Naive thymus-derived CD8-positive, alpha-beta T cell (primary cell): ENCODE measurements at regions not wholly inside any gene's neighbourhood (a gene's known extent, or its start where the extent isn't known, plus 50 kb on each side); places are given as distances from the start of the nearest gene placed in this dataset.
A peak's percentile ranks its signal among the peaks of the same experiment; 100 is the strongest.

Experiments
- ATAC-seq, 2 donors: fragments of 150-1000 bp; cut with Tn5 transposase in 1 of 2; sonication (Bioruptor Pico), chemical (Tn5 transposase) in 1 of 2; 1 replicate in 1 of 2; 2 replicates in 1 of 2; pipeline ENCODE4 v1.10.0; 2021; ENCODE audit warnings: mild to moderate bottlenecking in 2 of 2, moderate library complexity in 2 of 2
- POLR2A ChIA-PET: fragments of 350-600 bp; sonication (Branson Sonifier 250); formaldehyde crosslinking; loops from one replicate; lab custom pipeline; 2021; ENCODE audit warnings: antibody characterized with exemption; lab: Charles Lee
- DNase-seq, 10 donors: peaks; one replicate each; pipeline versions ENCODE4 v3.0.0 to v3.0.0-alpha.2; 2020 to 2022
- H3K27ac Mint-ChIP-seq, 10 donors: one replicate each; pipeline ENCODE4 v1.8.0; 2020 to 2022; ENCODE audit warnings: mild to moderate bottlenecking in 10 of 10, mixed read lengths in 10 of 10, moderate library complexity in 4 of 10, inconsistent platforms in 1 of 10
- H3K27me3 Mint-ChIP-seq, 5 donors: one replicate each; pipeline ENCODE4 v1.8.0; 2021 to 2022; ENCODE audit warnings: mixed read lengths in 5 of 5
- H3K36me3 Mint-ChIP-seq, 3 donors: one replicate each; pipeline ENCODE4 v1.8.0; 2020 to 2022; ENCODE audit warnings: mixed read lengths in 3 of 3, mild to moderate bottlenecking in 2 of 3, inconsistent platforms in 1 of 3
- H3K4me1 Mint-ChIP-seq, 4 donors: one replicate each; pipeline ENCODE4 v1.8.0; 2021 to 2022; ENCODE audit warnings: mixed read lengths in 4 of 4
- H3K4me3 Mint-ChIP-seq, 10 donors: one replicate each; pipeline ENCODE4 v1.8.0; 2020 to 2022; ENCODE audit warnings: mild to moderate bottlenecking in 10 of 10, mixed read lengths in 10 of 10, moderate library complexity in 6 of 10, inconsistent platforms in 1 of 10
- H3K9me3 Mint-ChIP-seq, 9 donors: one replicate each; pipeline ENCODE4 v1.8.0; 2020 to 2022; ENCODE audit warnings: mixed read lengths in 9 of 9, mild to moderate bottlenecking in 3 of 9, inconsistent platforms in 1 of 9, moderate library complexity in 1 of 9

DNA sequence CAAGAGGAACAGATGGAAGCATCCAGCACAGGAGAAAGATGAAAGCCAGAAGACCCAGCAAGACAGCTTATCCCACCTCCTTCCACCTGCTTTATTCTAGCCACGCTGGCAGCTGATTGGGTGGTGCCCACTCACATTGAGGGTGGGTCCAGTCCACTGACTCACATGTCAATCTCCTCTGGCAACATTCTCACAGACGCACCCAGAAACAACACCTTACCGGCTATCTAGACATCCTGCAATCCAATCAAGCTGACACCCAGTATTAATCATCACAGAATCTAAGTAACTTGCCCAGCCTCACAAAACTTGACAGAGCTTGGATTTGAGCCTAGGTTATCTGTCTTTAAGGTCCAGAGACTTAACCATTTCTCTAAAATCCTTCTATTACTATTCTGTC is 208.9 kb downstream of the PAH start:
- no peak overlapping the region for H3K27ac Mint-ChIP-seq
- ATAC-seq = no peak
- POLR2A ChIA-PET = no interaction called here

GRCh38 chr12:102702447-102703114 is 214.5 kb downstream of the PAH start:
- DNase-seq = peak in 4 of 10 donors; percentile 2 to 11 (median 6)
- peaks cover 5 to 20% (median 13%) of the 10 kb centered on the region in 5 donors for H3K27me3 Mint-ChIP-seq
- ATAC-seq = no peak
- POLR2A ChIA-PET = no interaction called here
- H3K4me3 Mint-ChIP-seq = no peak overlapping the region
- H3K27ac Mint-ChIP-seq = no peak overlapping the region
- peaks cover 0 to 3% (median 0%) of the 10 kb centered on the region in 9 donors for H3K9me3 Mint-ChIP-seq
- no peaks in the 10 kb centered on the region for H3K4me1 Mint-ChIP-seq
- H3K36me3 Mint-ChIP-seq = no peaks in the 10 kb centered on the region

More for the DNA sequence above, 208.9 kb downstream of the PAH start:
- DNase-seq = no peak
- Mint-ChIP-seq H3K9me3 (peaks cover 0 to 3% (median 0%) of the 10 kb centered on the region in 9 donors), H3K4me1 (no peaks in the 10 kb centered on the region), H3K27me3 (peaks cover 11 to 37% (median 18%) of the 10 kb centered on the region in 5 donors), H3K4me3 (no peak overlapping the region), H3K36me3 (no peaks in the 10 kb centered on the region)

DNA sequence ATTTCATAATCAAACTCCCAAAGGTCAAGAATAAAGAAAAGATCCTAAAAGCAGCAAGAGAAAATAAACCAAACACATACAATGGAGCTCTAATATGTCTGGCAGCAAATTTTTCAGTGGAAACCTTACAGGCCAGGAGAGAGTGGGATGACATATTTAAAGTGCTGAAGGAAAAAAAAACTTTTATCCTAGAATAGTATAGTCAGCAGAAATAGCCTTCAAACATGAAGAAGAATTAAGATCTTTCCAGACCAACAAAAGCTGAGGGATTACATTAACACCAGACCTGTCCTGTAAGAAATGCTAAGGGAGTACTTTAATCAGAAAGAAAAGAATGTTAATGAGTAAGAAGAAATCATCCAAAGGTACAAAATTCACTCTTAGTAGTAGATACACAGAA is 215.7 kb upstream of the IGF1 start:
- Mint-ChIP-seq H3K27ac (no peak overlapping the region), H3K4me1 (no peaks in the 10 kb centered on the region), H3K27me3 (peaks cover 5 to 26% (median 14%) of the 10 kb centered on the region in 5 donors), H3K36me3 (peaks cover 0 to 5% (median 0%) of the 10 kb centered on the region in 3 donors), H3K4me3 (no peak overlapping the region), H3K9me3 (peaks cover 0 to 18% (median 3%) of the 10 kb centered on the region in 9 donors)
- POLR2A ChIA-PET = no interaction called here
- no peak for DNase-seq
- ATAC-seq = no peak

DNA sequence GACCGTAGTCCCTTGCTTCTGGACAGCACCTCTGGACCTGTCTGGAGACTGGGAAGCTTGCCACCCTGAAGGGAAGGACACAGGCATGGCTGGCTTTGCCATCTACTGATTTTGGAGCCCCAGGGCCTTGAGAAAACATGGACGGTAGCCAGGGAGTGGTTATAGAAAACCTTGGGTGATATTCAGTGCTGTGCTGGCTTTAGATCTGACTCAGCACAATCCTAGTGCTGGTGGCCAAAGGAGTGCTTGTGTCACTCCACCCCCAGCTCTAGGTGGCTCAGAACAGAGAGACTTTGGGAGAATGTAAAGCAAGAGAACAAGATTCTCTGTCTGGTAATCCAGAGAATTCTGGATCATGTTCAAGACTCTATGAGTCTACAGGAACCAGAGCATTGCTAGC is 214.5 kb upstream of the IGF1 start:
- DNase-seq (no peak), ATAC-seq (no peak)
- Mint-ChIP-seq H3K4me1 (no peaks in the 10 kb centered on the region), H3K4me3 (no peak overlapping the region), H3K36me3 (peaks cover 0 to 5% (median 0%) of the 10 kb centered on the region in 3 donors), H3K27me3 (peaks cover 5 to 26% (median 14%) of the 10 kb centered on the region in 5 donors), H3K9me3 (peaks cover 0 to 18% (median 3%) of the 10 kb centered on the region in 9 donors), H3K27ac (no peak overlapping the region)
- POLR2A ChIA-PET = no interaction called here

DNA sequence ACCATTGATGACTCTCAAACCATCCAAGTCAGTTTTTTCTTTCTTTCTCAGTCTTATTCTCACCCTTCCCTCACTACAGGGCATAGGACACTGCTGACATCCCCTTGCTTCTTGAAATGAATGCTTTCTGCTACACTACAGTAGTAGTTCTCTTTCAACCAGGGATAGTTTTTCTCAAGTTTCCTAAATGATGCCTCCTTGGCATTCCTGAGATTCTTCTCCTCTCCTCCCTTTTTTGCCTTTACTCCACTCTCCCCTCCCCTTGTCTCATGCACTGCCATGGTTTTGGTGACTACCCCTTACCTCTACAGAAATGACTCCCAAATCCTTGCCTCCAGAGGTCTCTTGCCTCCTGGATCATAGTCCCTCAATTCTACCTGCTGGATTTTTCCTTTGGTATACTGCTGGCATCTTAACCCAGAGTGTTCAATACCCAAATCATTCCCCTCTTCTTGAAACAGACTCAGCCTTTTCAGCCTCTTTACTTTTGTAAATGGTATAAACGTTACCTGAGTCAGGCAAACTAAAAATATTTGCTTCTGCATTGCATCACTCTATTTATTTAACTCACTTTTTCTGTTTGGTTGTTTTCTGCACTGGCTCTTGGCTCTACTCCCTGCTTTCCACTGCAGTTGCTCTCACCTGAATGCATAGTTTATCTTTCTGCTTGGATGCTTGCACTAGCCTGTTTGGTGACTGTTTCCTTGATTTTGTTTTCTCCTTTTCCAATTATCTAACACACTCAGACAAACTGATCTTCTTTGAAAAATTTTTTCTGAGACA is 211.6 kb upstream of the IGF1 start:
- POLR2A ChIA-PET = no interaction called here
- Mint-ChIP-seq H3K4me1 (no peaks in the 10 kb centered on the region), H3K9me3 (peaks cover 0 to 18% (median 3%) of the 10 kb centered on the region in 9 donors), H3K4me3 (no peak overlapping the region), H3K36me3 (peaks cover 0 to 5% (median 0%) of the 10 kb centered on the region in 3 donors), H3K27me3 (peaks cover 7 to 26% (median 18%) of the 10 kb centered on the region in 5 donors), H3K27ac (no peak overlapping the region)
- DNase-seq (no peak), ATAC-seq (no peak)

DNA sequence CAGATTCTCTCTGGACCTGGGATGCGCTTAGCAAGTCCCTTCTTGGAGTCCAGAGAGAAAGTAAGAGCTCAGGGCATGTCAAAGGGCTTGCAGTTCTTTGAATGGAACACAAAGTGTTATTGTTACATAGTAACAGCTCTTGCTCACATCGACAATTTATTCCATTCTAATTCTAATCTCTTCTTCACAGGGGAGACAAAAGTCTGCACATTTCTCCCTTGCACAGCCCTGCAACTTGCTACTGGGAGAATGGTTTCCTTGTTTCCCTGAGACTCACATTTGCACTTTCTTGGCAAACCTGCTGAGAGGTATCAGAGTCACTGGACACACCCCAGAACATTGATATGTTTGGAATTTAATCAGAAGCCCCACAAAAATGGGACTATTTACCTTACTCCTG is 209.9 kb upstream of the IGF1 start:
- H3K36me3 Mint-ChIP-seq = no peaks in the 10 kb centered on the region
- POLR2A ChIA-PET = no interaction called here

GRCh38 chr12:102689701-102690100 is 209.3 kb upstream of the IGF1 start:
- peaks cover 5 to 20% (median 13%) of the 10 kb centered on the region in 5 donors for H3K27me3 Mint-ChIP-seq
- H3K4me1 Mint-ChIP-seq = no peaks in the 10 kb centered on the region
- ATAC-seq (no peak), DNase-seq (no peak)
- peaks cover 0 to 3% (median 0%) of the 10 kb centered on the region in 9 donors for H3K9me3 Mint-ChIP-seq
- POLR2A ChIA-PET = no interaction called here
- no peaks in the 10 kb centered on the region for H3K36me3 Mint-ChIP-seq
- no peak overlapping the region for H3K4me3 Mint-ChIP-seq
- H3K27ac Mint-ChIP-seq = no peak overlapping the region

More for the DNA sequence above, 209.9 kb upstream of the IGF1 start:
- H3K4me3 Mint-ChIP-seq = no peak overlapping the region
- ATAC-seq = no peak
- no peaks in the 10 kb centered on the region for H3K4me1 Mint-ChIP-seq
- H3K27me3 Mint-ChIP-seq = peaks cover 5 to 20% (median 13%) of the 10 kb centered on the region in 5 donors
- peaks cover 0 to 5% (median under 1%) of the 10 kb centered on the region in 9 donors for H3K9me3 Mint-ChIP-seq
- no peak for DNase-seq
- no peak overlapping the region for H3K27ac Mint-ChIP-seq

GRCh38 chr12:102687523-102687922 is 207.2 kb upstream of the IGF1 start:
- Mint-ChIP-seq H3K9me3 (peaks cover 0 to 2% (median 0%) of the 10 kb centered on the region in 9 donors), H3K4me1 (no peaks in the 10 kb centered on the region), H3K36me3 (no peaks in the 10 kb centered on the region), H3K27ac (no peak overlapping the region), H3K4me3 (no peak overlapping the region), H3K27me3 (peaks cover 2 to 10% (median 7%) of the 10 kb centered on the region in 5 donors)
- no peak for DNase-seq
- POLR2A ChIA-PET = no interaction called here
- ATAC-seq = no peak

DNA sequence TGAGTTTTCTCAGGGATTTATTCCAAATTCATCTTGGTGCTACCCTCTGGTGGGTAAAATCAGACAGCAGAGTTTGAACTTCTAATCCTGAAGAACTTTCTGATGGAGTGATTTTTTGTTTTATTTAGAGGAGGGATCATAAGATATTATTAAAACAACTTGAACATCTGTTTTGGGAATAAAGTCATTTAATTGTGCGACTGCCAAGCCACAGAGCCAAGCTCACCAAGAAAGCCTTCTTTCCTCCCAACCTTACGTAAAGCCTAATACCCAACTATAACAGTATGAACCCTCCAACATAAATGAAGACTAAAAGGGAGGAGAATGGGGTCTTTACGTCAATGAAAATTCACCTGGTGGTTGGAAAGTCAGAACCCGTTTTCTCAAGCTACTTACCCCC is 205.5 kb upstream of the IGF1 start:
- H3K27me3 Mint-ChIP-seq = peaks cover 0 to 8% (median 2%) of the 10 kb centered on the region in 5 donors
- no peak overlapping the region for H3K27ac Mint-ChIP-seq
- DNase-seq = no peak
- H3K36me3 Mint-ChIP-seq = no peaks in the 10 kb centered on the region
- no peak for ATAC-seq
- H3K4me3 Mint-ChIP-seq = no peak overlapping the region
- POLR2A ChIA-PET = no interaction called here
- H3K4me1 Mint-ChIP-seq = peaks cover 0 to 2% (median 0%) of the 10 kb centered on the region in 4 donors
- peaks cover 0 to 1% (median 0%) of the 10 kb centered on the region in 9 donors for H3K9me3 Mint-ChIP-seq

DNA sequence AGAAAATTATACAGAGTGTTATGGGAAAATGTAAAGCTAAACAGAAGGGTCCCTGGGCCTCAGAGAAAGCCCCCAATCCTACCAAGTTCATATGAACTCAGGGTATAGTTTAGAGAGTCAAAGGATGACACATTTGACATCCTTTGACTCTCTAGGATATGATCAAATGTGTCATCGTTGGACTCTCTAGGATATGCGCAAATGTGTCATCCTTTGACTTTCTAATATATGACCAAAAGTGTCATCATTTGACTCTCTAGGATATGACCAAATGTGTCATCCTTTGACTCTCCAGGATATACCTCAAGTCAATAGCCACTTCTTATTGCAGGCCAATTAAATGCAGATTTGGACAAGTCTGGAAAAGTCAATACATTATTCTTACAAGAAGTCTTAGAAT is 204.8 kb upstream of the IGF1 start:
- H3K27ac Mint-ChIP-seq = no peak overlapping the region
- no peaks in the 10 kb centered on the region for H3K36me3 Mint-ChIP-seq
- ATAC-seq (no peak), DNase-seq (no peak)
- no peak overlapping the region for H3K4me3 Mint-ChIP-seq
- peaks cover 0 to 1% (median 0%) of the 10 kb centered on the region in 9 donors for H3K9me3 Mint-ChIP-seq
- peaks cover 0 to 2% (median 0%) of the 10 kb centered on the region in 4 donors for H3K4me1 Mint-ChIP-seq
- H3K27me3 Mint-ChIP-seq = peaks cover 0 to 8% (median 2%) of the 10 kb centered on the region in 5 donors
- POLR2A ChIA-PET = no interaction called here

DNA sequence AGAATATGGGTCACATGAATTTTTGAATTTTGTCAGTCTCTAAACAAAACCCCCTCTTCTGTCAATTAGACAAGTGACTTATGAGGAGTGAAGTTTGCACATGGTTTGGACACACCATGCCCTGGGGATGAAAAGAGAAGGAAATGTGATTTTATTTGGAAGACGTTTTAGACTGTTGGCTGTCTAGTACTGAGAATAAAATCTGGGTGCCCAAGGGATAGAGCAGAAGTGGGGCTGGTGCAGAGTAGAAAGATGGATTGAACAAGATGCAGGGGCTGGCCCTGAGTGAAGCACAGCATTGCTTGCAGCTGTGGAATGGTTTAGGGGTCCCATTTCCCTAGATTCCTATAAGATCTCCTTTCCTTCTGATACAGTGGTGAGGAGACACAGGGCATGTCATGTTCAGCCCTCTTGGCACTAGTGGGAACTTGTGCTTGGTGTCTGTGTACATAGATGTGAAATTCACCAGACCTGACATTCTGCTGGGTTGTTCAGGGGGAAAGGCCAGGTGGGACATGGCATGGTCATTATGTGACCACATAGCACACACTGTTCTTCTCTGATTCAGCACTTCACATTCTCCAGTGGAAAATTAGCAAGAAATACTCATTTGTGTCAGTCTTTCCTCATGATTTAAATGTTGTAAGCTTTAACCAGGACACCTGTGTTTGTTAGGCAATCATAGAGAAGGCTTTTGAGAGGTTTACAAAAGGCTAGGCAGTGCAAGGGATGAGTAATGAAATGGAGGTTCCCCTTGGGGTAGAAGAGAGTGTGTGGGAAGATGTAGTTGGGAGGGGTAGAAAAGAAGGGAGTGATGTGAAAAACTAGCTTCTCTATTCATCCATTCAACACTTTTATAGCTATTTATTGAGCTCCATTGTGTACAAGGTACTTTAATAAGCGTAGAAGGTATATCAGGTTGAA is 202.3 kb upstream of the IGF1 start:
- Mint-ChIP-seq H3K27me3 (peaks cover 0 to 4% (median 0%) of the 10 kb centered on the region in 5 donors), H3K36me3 (no peaks in the 10 kb centered on the region), H3K27ac (no peak overlapping the region), H3K4me1 (peaks cover 0 to 2% (median 0%) of the 10 kb centered on the region in 4 donors), H3K4me3 (no peak overlapping the region), H3K9me3 (peaks cover 0 to 14% (median 1%) of the 10 kb centered on the region in 9 donors)
- ATAC-seq (no peak), DNase-seq (no peak)
- POLR2A ChIA-PET = no interaction called here

GRCh38 chr12:102681747-102682146 is 201.4 kb upstream of the IGF1 start:
- H3K27me3 Mint-ChIP-seq = peaks cover 0 to 4% (median 0%) of the 10 kb centered on the region in 5 donors
- no peak for DNase-seq
- POLR2A ChIA-PET = no interaction called here

More at GRCh38 chr12:102681747-102682146, 201.4 kb upstream of the IGF1 start:
- Mint-ChIP-seq H3K9me3 (peaks cover 0 to 14% (median 1%) of the 10 kb centered on the region in 9 donors), H3K4me1 (peaks cover 0 to 2% (median 0%) of the 10 kb centered on the region in 4 donors), H3K4me3 (no peak overlapping the region), H3K27ac (no peak overlapping the region), H3K36me3 (no peaks in the 10 kb centered on the region)
- no peak for ATAC-seq
